Neural cell (in vitro differentiated cells): ENCODE measurements at regions not wholly inside any gene's neighbourhood (a gene's known extent, or its start where the extent isn't known, plus 50 kb on each side); places are given as distances from the start of the nearest gene placed in this dataset.

Source experiments
- H2AFZ ChIP-seq: fragments of 200-600, 300-800 bp; sonication (generic), shearing (Covaris generic); 2 replicates; pipeline ENCODE4 v1.6.0; 2014; ENCODE audit warnings: low read depth, mild to moderate bottlenecking, antibody characterized with exemption, low read length, moderate library complexity
- H3F3A ChIP-seq: fragments of 200-600 bp; shearing (Covaris generic); 2 replicates; pipeline ENCODE4 v1.6.1; 2016; ENCODE audit warnings: mild to moderate bottlenecking, moderate library complexity, mixed read lengths, antibody characterized with exemption, low read length; ENCODE audit not compliant: insufficient read depth, poor library complexity, severe bottlenecking
- H3K27ac ChIP-seq: fragments of 200-600, 300-800 bp; sonication (generic), shearing (Covaris generic); 2 replicates; pipeline ENCODE4 v1.5.1; 2014; ENCODE audit warnings: mild to moderate bottlenecking, low read length, moderate library complexity
- H3K27me3 ChIP-seq: fragments of 300-800, 200-600 bp; sonication (generic), shearing (Covaris generic); 2 replicates; pipeline ENCODE4 v1.6.0; 2014; ENCODE audit warnings: mild to moderate bottlenecking, low read depth, low read length, moderate library complexity; ENCODE audit not compliant: insufficient read depth
- H3K36me3 ChIP-seq: fragments of 300-800, 200-600 bp; sonication (generic), shearing (Covaris generic); 2 replicates; pipeline ENCODE4 v1.5.1; 2014; ENCODE audit warnings: mild to moderate bottlenecking, antibody characterized with exemption, low read length, moderate library complexity; ENCODE audit not compliant: insufficient read depth
- H3K4me2 ChIP-seq: fragments of 300-800, 200-600 bp; sonication (generic), shearing (Covaris generic); 2 replicates; pipeline ENCODE4 v1.6.0; 2014; ENCODE audit warnings: mild to moderate bottlenecking, low read length
- H3K4me3 ChIP-seq: fragments of 300-800, 200-600 bp; sonication (generic), shearing (Covaris generic); 2 replicates; pipeline ENCODE4 v1.5.1; 2014; ENCODE audit warnings: mild to moderate bottlenecking, low read length, moderate library complexity
- H3K79me2 ChIP-seq: fragments of 200-600 bp; shearing (Covaris generic); replicated peaks from 2 replicates; pipeline ENCODE4 v1.6.0; 2014; ENCODE audit warnings: mild to moderate bottlenecking, low read length, moderate library complexity; ENCODE audit not compliant: insufficient read depth
- H3K9ac ChIP-seq: fragments of 300-800, 200-600 bp; sonication (generic), shearing (Covaris generic); 2 replicates; pipeline ENCODE4 v1.6.1; 2016; ENCODE audit warnings: mild to moderate bottlenecking, low read length, mixed read lengths
- H3K9me2 ChIP-seq: fragments of 200-600 bp; shearing (Covaris generic); 2 replicates; pipeline ENCODE4 v1.6.1; 2016; ENCODE audit warnings: mild to moderate bottlenecking, low read length, mixed read lengths; ENCODE audit not compliant: insufficient read depth
- H3K9me3 ChIP-seq: fragments of 200-600, 300-800 bp; sonication (generic), shearing (Covaris generic); 2 replicates; pipeline ENCODE4 v1.6.1; 2016; ENCODE audit warnings: mild to moderate bottlenecking, mixed run types, low read length, moderate library complexity, mixed read lengths
- H4K20me1 ChIP-seq: fragments of 200-600 bp; shearing (Covaris generic); 2 replicates; pipeline ENCODE4 v1.6.1; 2016; ENCODE audit warnings: mild to moderate bottlenecking, mixed run types; ENCODE audit not compliant: insufficient read depth
- EP300 ChIP-seq: fragments of 450-650 bp; conservative IDR thresholded peaks from 2 replicates; pipeline ENCODE4 v1.6.1; 2014; ENCODE audit warnings: antibody characterized with exemption, mild to moderate bottlenecking, moderate library complexity; ENCODE audit not compliant: poor library complexity, severe bottlenecking
- EZH2 ChIP-seq: fragments of 200-600, 300-800 bp; shearing (Covaris generic), sonication (generic); IDR thresholded peaks from 2 replicates; pipeline ENCODE4 v1.6.1; 2014; ENCODE audit warnings: antibody characterized with exemption, low read length, borderline replicate concordance, mild to moderate bottlenecking; ENCODE audit not compliant: insufficient read depth, poor library complexity, severe bottlenecking
- MXI1 ChIP-seq: fragments of 450-650 bp; conservative IDR thresholded peaks from 2 replicates; pipeline ENCODE4 v1.6.1; 2014; ENCODE audit warnings: antibody characterized with exemption, mild to moderate bottlenecking; ENCODE audit not compliant: poor library complexity, severe bottlenecking
- POLR2AphosphoS5 ChIP-seq: IDR thresholded peaks from 2 replicates; pipeline ENCODE4 v1.6.1; 2012
- RAD21 ChIP-seq: fragments of 450-650 bp; conservative IDR thresholded peaks from 2 replicates; pipeline ENCODE4 v1.6.1; 2014; ENCODE audit warnings: antibody characterized with exemption, mild to moderate bottlenecking, moderate library complexity
- REST ChIP-seq: IDR thresholded peaks from 2 replicates; pipeline ENCODE4 v1.6.1; 2012; ENCODE audit warnings: borderline replicate concordance
- SMC3 ChIP-seq: fragments of 450-650 bp; conservative IDR thresholded peaks from 2 replicates; pipeline ENCODE4 v1.6.1; 2014; ENCODE audit warnings: antibody characterized with exemption, mild to moderate bottlenecking, moderate library complexity; ENCODE audit not compliant: poor library complexity
- TAF1 ChIP-seq: IDR thresholded peaks from 2 replicates; pipeline ENCODE4 v1.6.1; 2012; ENCODE audit warnings: low read depth
- TF ChIP-seq, protein P1 (sequence below): fragments of 450-650 bp; IDR thresholded peaks from 2 replicates; pipeline ENCODE4 v1.5.1; 2014; ENCODE audit warnings: antibody characterized with exemption, mild to moderate bottlenecking, moderate library complexity; ENCODE audit not compliant: poor library complexity, severe bottlenecking

- Histone ChIP-seq H3K4me3 (no peak overlapping the region), H3K27ac (no peak overlapping the region), H3K9ac (no peak overlapping the region), H3K9me2 (no peaks in the 10 kb centered on the region), H3F3A (peaks cover 3% of the 10 kb centered on the region), H3K4me2 (no peak overlapping the region), H3K79me2 (no peaks in the 10 kb centered on the region), H3K27me3 (no peaks in the 10 kb centered on the region), H3K36me3 (no peaks in the 10 kb centered on the region), H2AFZ (no peak overlapping the region), H4K20me1 (no peaks in the 10 kb centered on the region), H3K9me3 (no peaks in the 10 kb centered on the region)
- no peak for TF ChIP-seq SMC3
- TF ChIP-seq, protein P1, sequence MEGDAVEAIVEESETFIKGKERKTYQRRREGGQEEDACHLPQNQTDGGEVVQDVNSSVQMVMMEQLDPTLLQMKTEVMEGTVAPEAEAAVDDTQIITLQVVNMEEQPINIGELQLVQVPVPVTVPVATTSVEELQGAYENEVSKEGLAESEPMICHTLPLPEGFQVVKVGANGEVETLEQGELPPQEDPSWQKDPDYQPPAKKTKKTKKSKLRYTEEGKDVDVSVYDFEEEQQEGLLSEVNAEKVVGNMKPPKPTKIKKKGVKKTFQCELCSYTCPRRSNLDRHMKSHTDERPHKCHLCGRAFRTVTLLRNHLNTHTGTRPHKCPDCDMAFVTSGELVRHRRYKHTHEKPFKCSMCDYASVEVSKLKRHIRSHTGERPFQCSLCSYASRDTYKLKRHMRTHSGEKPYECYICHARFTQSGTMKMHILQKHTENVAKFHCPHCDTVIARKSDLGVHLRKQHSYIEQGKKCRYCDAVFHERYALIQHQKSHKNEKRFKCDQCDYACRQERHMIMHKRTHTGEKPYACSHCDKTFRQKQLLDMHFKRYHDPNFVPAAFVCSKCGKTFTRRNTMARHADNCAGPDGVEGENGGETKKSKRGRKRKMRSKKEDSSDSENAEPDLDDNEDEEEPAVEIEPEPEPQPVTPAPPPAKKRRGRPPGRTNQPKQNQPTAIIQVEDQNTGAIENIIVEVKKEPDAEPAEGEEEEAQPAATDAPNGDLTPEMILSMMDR, result no peak
- TF ChIP-seq EZH2, result no peak
- TF ChIP-seq POLR2AphosphoS5, result no peak
- no peak for TF ChIP-seq TAF1
- TF ChIP-seq EP300, result no peak
- TF ChIP-seq RAD21, result no peak
- TF ChIP-seq MXI1, result no peak
- TF ChIP-seq REST, result no peak
Observed at GRCh38 chr4:43782391-43782790, 666.2 kb downstream of the KCTD8 start.

GRCh38 chr4:43816116-43816515 is 632.5 kb downstream of the KCTD8 start:
- no peaks in the 10 kb centered on the region for H3K79me2 ChIP-seq
- no peaks in the 10 kb centered on the region for H3F3A ChIP-seq
- H3K4me2 ChIP-seq, result no peak overlapping the region
- TF ChIP-seq EP300 (no peak), POLR2AphosphoS5 (no peak), REST (no peak), TAF1 (no peak), RAD21 (no peak), MXI1 (no peak), EZH2 (no peak), SMC3 (no peak)
- TF ChIP-seq, protein P1, result no peak
- H3K27me3 ChIP-seq, result no peaks in the 10 kb centered on the region
- no peak overlapping the region for H3K27ac ChIP-seq
- H3K36me3 ChIP-seq, result no peaks in the 10 kb centered on the region
- H2AFZ ChIP-seq, result no peak overlapping the region
- H3K9me3 ChIP-seq, result no peaks in the 10 kb centered on the region
- no peaks in the 10 kb centered on the region for H4K20me1 ChIP-seq
- H3K9ac ChIP-seq, result no peak overlapping the region
- no peaks in the 10 kb centered on the region for H3K9me2 ChIP-seq
- no peak overlapping the region for H3K4me3 ChIP-seq
